ENCODE measurements at regions not wholly inside any gene's neighbourhood (a gene's known extent, or its start where the extent isn't known, plus 50 kb on each side); places are given as distances from the start of the nearest gene placed in this dataset.

GRCh38 chr5:72698481-72698880 lies 118.0 kb upstream of the TNPO1 start:
- TF ChIP-seq CTCF (IDR thresholded peaks at IDR 0.05; ENCODE audit: low read depth, low read length) (no peak), MYC (IDR thresholded peaks at IDR 0.05; ENCODE audit: low read depth, low read length) (no peak), POLR2A (IDR thresholded peaks at IDR 0.05; ENCODE audit: extremely low read depth, insufficient read length) (no peak), MAX (IDR thresholded peaks at IDR 0.05; ENCODE audit: low read depth, low read length) (no peak)
